Fibroblast of the aortic adventitia (primary cell): ENCODE measurements at regions not wholly inside any gene's neighbourhood (a gene's known extent, or its start where the extent isn't known, plus 50 kb on each side); places are given as distances from the start of the nearest gene placed in this dataset.

Experiments used
- DNase-seq: peaks from one replicate; pipeline ENCODE4 v3.0.0-alpha.2; 2010; ENCODE audit warnings: low read depth
- H3K4me3 ChIP-seq: 2 replicates; pipeline ENCODE4 v1.5.1; 2011; ENCODE audit warnings: low read depth, mild to moderate bottlenecking, control low read depth, low read length, moderate library complexity
- TF ChIP-seq, protein P1 (sequence below): IDR thresholded peaks from 2 replicates; pipeline ENCODE4 v1.5.1; 2011; ENCODE audit warnings: mild to moderate bottlenecking, low read length, control low read depth, inconsistent platforms; ENCODE audit not compliant: insufficient read depth

DNA sequence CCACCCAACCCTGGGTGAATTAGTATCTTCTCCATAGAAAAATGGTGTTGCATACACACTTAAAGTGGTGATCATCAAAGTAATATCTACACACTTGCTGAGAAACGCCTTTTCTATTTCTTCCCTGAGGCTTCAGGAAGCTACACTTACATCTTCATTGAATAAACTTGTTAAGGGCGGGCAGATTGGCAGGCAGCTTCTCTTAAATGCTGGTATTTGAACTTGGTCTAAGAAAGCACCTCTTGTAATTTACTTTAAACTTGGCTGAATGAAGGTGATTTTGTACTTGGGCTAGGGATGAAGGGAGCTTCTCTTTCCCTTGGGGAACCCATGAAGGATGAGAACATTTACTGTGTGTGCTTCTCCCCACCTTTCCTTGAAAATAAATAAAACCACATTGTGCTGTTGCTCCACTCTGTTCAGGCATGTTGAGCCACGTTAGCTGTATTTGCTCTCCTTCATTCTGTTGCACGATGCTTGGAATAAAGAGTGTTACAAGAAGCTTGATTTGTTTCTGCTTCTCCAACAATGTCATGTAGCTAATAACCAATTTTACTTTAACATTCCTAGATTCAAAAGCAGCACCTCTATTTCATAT, 430.1 kb downstream of the ANKRD50 start:
- TF ChIP-seq, protein P1, sequence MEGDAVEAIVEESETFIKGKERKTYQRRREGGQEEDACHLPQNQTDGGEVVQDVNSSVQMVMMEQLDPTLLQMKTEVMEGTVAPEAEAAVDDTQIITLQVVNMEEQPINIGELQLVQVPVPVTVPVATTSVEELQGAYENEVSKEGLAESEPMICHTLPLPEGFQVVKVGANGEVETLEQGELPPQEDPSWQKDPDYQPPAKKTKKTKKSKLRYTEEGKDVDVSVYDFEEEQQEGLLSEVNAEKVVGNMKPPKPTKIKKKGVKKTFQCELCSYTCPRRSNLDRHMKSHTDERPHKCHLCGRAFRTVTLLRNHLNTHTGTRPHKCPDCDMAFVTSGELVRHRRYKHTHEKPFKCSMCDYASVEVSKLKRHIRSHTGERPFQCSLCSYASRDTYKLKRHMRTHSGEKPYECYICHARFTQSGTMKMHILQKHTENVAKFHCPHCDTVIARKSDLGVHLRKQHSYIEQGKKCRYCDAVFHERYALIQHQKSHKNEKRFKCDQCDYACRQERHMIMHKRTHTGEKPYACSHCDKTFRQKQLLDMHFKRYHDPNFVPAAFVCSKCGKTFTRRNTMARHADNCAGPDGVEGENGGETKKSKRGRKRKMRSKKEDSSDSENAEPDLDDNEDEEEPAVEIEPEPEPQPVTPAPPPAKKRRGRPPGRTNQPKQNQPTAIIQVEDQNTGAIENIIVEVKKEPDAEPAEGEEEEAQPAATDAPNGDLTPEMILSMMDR = no peak
- H3K4me3 ChIP-seq = no peak overlapping the region
- DNase-seq = no peak

DNA sequence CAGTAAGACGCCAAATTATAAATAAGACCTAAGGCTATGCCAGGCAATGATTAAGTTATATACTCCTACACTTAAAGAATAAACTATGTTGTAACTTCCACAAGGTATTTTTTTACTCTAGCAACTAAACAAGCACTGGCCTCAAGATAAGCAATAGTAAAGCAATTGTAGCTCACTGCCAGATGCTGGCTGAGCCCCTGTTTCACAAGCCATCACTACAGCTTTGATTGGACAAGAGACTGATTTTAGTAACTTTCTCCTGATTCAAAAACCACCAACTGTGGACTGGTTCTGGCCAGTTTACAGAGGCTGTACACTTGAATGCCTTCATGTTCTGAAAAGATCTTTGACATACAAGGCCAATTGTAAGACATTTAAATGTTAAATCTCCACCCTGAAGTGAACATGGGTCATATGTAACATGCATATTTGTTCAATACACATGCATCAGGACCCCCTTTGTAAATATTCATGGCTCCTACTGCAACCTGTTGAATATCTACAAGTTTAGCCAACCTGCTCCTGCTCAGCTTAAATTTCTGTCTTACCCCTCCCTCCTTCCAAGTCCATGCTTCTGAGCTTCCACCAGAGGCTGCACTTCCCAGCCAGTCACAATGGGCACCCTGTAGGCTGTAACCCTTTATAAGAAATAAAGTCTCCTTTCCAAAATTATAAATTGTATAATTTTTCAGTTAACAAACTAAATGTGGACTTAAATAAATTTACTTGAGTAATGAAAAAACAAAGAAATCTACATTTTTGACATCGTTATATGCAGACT, 423.6 kb downstream of the ANKRD50 start:
- TF ChIP-seq, protein P1 = no peak
- peak; percentile 61 for DNase-seq

DNA sequence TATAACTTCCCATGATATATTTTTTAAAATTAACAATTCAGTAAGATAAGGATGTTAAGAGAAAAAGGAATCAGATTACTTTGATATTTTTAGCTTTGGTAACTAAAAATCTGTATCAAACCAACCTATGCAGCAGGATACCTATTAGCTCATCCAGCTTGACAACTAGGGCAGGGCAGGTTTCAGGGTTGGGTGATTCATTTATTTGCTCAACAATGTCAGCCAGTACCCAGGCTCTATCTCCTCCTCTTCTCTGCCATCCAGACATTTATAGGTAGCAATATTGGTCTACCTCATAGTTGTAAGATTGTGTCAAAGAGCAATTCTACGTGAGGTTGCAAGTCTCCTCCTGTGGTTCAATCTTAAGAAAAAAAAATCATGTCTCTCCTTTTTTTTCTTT, 421.9 kb downstream of the ANKRD50 start:
- TF ChIP-seq, protein P1 = no peak
- H3K4me3 ChIP-seq = no peak overlapping the region
- no peak for DNase-seq

More for the DNA sequence above, 423.6 kb downstream of the ANKRD50 start:
- no peak overlapping the region for H3K4me3 ChIP-seq

DNA sequence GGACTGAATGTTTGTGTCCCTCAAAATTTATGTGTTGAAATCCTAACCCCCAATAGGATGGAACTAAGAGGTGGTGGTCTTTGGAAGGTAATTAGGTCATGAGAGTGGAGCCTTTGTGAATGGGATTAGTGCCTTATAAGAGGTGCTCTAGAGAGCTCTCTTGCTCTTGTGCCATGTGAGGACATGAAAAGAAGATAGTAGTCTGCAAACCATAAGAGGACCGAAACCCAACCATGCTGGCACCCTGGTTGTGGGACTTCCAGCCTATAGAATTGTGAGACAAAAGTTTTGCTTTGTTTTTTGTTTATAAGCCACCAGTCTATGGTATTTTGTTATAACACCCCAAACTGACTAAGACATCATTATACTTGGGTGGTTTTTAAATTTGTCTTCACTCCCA, 417.1 kb downstream of the ANKRD50 start:
- TF ChIP-seq, protein P1 = no peak
- no peak for DNase-seq
- H3K4me3 ChIP-seq = no peak overlapping the region

DNA sequence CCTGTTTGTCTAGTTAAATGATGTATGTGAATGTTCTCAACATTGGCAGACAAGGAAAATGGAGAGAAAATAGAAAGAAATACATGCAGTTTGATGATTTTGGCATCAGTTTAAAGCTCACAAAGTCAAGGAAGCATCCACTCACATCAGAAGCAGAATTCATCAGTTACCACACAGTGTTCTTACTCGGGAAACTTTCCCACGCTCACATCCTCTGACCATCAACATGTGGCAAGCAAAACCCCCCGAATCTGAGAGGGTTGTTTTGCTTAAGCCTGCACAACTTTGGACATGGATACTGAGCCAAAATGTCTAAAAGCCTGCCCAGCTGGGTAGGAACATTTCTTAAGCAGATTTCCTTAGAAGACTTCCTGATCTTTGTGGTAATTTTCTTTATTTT, 407.6 kb downstream of the ANKRD50 start:
- DNase-seq = no peak
- TF ChIP-seq, protein P1 = no peak
- no peak overlapping the region for H3K4me3 ChIP-seq

DNA sequence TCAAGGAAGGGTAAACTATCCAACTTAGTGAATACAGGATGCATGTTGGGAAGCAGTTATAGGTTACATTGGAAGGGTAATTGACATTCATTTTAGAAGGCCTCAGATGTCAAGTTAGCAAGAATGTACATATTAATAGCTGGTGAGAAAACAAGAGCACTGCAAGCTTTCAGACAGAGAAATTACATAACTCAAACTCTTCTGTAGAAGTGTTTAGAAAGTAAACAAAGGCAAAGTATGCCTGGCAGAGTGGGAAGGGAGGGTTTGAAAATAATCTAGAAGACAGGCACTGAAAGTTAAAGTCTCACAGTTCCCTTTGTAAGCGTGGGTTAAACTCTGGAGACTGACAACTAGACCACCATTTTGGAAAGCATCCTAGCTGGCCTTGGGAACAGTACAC, 406.2 kb downstream of the ANKRD50 start:
- H3K4me3 ChIP-seq = no peak overlapping the region
- no peak for DNase-seq
- TF ChIP-seq, protein P1 = no peak
